Medulla oblongata (tissue), 1 donor: ENCODE measurements at regions not wholly inside any gene's neighbourhood (a gene's known extent, or its start where the extent isn't known, plus 50 kb on each side); places are given as distances from the start of the nearest gene placed in this dataset.
"Not testable (repeated sequence)": the region's sequence is repeated elsewhere in the genome, so short reads cannot be mapped to it uniquely, and the experiment has no call there.

Source experiments
- DNase-seq: peaks from one replicate; pipeline ENCODE4 v3.0.0-alpha.2; 2015; ENCODE audit errors: extremely low spot score

DNA sequence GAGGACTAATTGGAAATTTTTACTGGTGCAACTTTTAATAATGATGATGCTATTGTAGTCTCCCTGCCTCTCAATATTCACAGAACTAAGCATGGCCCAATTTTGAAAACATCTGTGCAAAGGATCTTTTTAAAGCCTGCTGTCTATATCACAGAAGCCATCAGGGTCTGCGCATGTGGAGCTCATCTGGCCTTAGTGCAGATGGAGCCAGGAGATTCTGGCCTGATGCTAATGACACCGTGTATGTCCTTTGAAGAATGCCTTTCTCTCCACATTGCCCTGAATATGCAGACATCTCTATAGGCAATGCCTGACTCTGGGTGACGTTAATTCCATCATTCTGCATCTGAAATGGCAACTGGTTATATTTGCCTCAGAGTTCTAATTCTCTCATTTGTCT lies 1205.9 kb downstream of the AACS start:
- DNase-seq: no peak

DNA sequence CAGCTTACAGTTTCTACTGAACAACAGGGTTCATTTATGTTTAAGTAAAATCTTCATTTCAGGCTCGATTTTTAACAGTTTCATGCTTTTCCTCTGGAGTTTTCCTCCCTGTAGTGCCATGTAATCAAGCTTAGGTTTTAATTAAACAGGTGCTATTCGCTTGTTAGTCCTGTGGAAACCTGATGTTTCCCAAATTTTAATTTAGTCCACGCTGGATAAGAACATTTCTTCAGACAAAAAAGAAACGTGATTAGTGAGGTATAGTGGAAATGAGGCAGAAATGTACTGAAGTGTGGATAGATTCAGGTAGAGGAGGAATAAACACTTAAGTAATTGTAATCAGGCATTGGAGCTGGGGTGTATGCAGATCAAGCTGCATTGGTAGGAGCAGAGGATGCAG lies 1217.5 kb downstream of the AACS start:
- no peak for DNase-seq

DNA sequence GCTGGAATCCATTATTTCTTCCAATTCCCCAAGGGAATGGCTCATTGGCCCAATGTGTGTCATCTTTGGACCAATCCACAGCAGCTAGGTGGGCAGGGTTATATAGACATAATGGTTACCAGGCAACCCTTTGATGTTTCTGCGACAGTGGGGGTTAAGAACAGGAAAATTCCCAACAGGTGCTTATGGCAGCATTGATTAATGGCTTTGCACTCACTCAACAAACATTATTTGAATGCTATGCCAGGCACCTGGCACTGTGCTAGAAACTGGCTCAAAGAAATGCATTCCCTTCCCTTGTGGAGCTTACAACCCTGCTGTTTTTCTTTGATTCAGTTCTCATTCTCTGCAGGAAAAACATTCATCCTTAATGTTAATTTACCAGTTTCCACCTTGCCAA lies 1221.0 kb downstream of the AACS start:
- no peak for DNase-seq

DNA sequence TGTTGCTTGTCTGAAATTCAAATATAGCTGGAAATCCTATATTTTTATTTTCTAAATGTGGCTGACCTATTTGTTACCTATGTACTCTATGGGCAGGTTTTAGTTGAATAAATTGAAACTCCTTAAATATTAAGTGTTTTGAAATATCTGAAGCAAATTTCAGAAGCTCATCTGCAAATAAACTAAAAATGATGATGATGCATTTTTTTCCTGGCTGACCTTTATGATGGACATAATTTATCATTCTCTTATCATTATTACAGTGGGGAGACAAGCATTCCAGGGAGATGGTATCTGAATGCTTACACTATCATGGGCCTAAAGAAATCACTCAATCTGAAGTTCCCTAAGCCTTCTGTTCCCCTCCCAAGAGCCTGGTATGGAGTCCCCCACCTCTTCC lies 1225.2 kb downstream of the AACS start:
- no peak for DNase-seq

DNA sequence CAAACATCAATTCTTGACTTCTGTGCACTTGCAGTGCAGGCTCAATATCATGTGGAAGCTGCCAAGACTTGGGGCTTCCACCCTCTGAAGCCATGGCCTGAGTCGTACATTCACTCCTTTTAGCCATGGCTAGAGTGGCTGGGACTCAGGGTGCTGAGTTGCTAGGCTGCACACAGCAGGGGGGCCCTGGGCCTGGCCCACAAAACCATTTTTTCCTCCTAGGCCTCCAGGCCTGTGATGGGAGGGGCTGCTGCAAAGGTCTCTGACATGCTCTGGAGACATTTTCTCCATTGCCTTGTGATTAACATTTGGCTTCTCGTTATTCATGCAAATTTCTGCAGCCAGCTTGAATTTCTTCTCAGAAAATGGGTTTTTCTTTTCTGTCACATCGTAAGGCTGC lies 1226.8 kb downstream of the AACS start:
- not testable (repeated sequence) for DNase-seq

DNA sequence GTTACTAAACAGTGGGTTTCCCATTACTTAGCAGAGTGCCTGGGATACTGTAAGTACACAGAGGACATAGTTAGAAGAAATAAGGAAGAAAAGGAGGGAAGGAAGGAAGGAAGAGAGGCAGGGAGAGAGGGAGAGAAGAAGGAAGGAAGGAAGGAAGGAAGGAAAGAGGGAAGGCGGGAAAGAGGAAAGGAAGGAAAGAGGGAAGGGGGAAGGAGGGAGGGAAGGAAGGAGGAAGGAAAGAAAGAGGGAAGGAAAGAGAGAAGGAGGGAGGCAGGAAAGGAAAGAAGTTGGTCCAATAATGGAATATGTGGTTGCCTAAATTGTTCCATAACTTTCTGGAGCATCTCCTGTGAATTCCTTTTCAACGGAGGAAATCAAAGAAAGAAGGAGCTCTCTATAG lies 1230.4 kb downstream of the AACS start:
- no peak for DNase-seq

DNA sequence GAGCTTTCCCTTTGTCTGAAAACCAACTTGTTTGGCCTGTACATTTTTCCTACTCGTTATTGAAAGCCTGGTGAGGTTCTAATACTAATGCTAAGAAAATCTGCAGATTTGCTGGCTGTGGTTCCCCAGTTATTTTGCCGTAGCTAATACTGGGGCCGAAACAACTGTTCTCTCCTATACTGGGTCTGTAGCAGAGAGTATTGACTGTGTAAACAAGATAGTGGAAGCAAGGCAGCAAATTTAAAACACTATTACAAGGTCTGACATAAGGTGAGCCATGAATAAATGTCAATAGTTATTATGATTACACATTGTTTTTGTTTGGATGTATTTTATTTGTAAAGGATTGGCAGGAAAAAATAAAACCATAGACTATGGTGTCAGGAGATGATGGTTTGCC lies 1244.0 kb downstream of the AACS start:
- no peak for DNase-seq

DNA sequence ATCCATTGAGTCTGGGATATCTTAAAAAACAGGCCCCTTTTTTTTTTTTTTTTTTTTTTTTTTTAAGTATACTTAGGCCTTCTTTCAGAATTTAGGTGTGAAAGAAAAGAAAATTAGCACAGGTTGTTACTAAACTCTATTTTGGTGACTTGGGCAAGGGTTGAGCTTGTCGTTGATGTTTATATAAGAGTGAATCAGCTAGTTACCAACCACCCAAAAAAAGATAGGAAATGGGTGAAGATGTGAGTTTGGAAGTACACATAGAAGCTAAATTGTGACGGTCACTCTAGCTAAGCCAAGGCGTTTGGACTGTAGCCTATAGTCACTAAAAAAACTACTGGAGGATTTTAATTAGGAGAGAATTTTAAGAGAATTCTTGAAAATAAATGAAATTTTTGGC lies 1247.2 kb downstream of the AACS start:
- DNase-seq: no peak

DNA sequence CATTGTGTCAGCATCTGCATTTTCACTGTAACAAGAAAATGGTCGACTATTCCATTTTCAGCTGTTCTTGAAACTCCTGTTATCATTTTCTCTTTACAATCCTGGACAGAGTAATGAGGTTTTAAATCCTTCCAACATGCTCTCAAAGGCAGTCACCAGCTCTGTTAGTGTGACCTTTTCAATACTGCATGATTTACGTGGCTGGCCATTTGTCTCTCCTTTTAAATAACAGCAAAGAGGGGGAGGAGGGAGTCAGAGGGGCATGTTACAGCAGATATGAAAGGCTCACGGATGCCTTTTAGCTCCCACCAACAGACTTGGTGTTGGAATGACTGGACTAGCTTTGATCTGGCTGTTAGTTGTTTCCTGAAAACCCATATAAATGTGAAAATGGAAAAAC lies 1251.2 kb downstream of the AACS start:
- DNase-seq: no peak

DNA sequence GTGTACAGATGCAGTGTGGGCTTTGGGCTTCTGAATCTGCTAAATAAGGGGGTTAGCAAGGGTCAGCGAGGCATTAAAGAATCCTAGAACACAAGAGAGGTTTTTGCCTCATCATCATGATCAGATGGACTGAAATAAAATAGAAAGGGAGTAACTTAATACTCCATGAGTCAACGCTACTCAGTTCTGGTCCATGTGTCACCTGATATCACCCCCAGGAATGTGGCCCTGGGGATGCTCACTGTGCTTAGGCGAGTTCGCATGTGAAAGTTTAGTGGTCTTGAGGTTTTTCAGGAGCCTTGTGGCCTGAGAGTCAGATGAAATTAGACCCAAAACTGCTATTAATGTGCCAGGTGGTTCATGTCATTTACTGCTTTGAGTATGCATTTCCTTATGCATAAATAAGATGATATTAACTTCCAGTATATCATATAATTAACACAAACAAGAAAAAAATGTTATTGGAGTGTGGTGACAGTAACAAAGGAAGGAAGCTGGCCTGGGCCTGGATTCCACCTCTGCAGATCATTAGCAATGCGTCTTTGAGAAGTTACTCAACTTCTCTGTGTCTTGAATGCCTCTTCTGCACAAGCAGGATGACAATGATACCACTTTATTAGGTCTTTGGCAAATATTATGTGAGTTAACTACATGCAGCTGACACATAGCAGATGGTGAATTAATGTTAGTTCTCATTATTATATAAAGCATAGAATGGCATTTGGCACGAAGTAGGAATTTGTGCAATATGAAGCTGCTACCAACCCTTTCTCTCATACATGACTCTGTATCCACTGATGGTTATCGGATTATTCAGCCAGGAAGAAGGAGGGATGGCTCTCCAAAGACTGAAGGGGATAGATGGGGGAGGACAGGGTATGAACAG lies 1272.6 kb downstream of the AACS start:
- DNase-seq: no peak

DNA sequence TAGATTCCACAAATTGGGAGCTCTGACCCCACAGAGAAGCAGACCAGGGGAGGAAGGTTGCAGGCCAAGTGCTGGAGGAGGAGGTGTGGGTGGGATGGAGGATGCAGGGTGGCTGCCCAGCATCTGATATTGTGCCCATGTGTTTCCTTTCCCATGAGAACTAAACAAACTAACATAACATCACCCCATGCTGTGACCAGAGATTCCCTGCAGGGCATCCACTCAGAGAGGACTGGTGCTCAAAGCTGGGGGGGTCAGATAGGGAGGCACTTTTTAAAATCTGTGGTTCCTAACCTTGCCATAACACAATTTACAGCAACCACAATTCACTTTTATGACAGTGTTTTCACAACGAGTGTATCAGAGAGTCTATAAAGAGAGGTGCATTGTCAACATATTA lies 1277.6 kb downstream of the AACS start:
- no peak for DNase-seq

DNA sequence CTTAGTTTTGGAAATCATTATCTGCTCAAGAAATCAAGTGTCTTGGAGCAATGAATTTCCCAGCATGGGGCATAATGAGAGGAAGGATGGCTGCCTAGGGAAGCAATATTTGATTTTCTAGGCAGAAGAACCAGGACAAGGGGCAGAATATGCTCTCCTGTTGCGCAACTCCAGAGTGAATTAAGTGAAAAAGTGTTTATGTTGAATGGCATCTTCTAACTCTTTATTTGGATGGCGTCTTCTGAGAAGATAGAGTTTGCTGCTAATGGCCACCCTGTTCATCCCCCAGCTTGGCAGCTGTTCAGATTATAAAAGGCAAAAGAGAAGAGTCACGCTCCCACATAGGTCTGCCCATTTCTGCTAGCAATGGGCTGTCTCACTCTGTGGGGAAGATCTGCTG lies 1278.1 kb downstream of the AACS start:
- DNase-seq: no peak

DNA sequence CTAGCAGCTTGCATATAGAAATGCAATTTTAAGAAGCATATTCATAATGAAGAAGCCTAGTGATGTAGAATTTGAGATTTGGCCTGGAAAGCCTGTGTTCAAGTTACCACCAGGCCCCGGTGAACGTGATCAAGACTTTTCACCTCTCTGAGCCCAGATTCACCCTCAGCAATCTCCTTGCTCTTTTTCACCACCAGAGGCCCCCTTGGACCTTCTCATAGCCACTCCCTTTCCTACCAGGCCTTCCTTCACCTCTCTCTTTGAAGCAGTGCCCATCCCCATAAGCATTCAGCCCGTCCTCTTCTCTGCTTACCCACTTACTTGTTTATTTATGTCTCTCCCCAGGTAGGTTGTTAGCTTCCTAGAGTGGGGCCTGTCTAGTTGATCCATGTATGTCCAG lies 1280.9 kb downstream of the AACS start:
- no peak for DNase-seq

DNA sequence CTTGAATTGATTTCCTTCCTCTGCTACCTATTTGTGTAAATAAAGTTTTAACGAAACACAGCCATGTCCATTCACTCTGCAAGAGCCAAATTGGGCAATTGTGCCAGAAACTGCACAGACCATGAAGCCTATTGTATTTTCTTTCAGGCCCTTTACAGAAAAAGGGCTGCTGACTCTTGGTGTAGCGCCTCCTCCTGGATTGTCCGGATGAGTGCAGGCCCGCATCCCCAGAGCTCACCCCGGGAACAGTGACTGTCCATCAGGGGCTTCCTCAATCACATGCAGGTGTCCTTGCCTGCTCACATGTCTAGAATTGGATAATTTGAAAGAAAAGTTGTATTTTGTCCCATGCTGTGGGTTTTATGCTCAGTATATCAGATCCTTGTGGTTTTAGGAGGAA lies 1282.2 kb downstream of the AACS start:
- DNase-seq: no peak

DNA sequence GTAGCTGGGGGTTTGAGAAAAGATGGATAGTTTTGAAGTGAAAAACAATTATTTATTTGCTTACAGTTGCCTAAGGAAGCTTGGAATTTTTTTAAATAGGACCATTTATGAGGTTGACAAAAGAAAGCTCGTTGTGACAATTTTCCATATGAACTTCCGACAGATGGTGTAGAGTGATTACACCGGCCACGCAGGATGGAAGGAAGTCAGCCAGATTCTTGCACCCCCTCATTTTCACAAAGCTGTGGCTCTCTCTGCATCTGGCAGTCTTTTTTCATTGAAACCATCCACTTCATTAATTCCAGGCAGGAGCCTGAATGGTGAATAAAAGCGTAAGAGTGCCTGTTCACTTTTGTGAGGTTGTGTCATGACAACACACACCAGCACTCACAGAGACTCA lies 1284.1 kb downstream of the AACS start:
- DNase-seq: no peak

DNA sequence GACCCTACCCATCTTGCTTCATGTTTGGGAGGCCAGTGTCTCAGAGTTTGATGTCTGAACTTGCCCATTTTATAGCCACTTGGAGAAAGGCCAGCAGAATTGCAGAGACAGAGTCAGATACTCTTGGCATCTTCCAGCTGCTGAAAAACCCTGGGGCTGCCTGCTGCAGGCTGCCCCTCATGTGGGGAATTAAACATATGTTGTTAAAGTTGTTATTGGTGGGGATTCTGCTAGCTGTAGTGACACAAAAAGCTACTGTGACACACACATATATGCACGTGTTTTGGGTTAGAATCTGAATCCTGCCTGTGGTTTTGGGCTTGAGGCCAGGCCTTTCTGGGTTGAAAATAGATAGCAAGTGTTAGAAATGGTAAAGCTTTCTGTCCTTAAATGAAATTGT lies 1288.4 kb downstream of the AACS start:
- no peak for DNase-seq

DNA sequence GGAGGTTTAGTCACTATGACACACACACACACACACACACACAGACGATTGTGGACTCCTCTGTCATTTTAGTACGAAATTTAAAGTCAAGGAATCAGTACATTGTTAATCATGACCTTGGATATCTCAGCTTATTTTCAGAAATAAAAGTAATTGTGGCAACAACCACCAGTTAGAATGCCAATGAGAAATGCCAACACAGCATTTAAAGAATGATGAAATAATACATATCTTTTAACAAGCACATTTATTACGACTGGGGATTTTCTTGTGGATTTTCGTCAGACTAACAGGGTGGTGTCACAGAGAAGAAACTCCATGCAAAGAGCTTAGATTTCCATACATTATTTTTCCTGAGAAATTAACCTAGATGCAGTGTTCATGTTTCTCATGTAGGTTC lies 1289.4 kb downstream of the AACS start:
- no peak for DNase-seq

DNA sequence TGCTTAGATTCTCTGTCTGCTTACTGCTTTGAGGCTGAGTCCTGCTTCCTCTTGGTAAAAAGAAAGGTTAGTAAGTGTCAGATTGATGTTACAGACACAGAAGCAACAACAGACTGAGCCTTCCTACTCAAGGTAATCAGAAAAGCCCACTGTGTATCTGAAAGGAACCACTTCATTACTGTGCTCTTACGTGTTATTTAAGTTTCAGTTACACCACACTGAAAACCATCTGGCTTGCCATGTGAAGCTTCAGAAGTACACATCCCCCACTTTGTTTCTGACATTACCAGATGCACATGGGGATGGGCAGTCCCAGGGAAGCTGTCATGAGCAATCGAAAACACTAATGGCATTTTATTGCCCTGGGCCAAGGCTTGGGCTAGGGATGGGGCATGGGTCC lies 1290.1 kb downstream of the AACS start:
- DNase-seq: no peak

DNA sequence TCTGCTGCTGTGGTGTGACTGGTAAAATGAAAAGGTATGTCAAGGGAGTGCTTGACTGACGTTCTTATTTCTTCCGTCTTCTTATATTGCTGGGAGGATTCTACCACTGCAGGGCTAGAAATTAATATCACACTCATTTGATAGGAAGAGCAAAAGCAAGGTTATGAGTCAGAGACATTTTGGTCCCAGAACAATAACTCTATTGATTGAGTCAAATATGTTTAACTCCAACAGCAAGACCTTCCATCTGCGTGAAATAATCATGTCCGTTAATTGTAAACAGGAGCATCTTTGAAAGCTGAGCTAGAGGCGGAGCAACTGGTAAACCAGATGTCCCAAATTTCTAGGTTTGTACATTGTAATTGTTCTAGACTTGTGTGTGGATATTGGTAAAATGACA lies 1293.6 kb downstream of the AACS start:
- no peak for DNase-seq

DNA sequence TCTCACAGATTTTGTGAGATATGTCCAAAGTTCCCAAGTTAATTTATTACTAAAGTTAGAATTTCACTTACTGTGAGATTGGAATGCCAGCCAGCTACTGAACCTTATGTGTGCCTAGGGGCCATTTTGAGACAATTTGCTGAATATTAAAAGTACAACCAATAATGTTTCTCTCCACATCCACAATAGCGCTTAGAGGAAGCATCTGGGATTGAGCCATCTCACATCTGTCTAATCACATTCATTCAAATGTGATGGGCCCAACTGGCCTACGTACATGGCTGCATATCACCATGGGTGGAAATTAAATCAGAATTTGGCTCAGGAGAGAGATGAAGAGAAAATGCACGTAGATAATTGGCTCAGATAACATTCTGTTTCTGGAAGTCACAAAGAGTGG lies 1294.0 kb downstream of the AACS start:
- no peak for DNase-seq

DNA sequence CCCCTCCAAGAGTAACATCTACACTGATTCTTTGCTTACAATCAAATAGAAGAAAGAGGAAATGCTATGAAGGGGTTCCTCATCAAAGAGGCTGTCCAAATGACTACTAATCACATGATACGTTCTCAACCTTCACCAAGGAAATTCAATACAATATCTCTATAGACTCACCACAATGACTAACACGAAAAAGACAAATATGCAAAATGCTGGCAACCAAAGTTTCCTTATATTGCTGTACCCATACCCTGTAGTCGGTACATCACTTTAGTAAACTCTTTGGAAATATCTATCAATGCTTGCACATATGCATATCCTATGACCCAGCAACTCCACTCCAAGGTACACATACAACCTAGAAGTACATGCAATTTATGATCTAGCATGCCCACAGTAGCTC lies 1296.6 kb downstream of the AACS start:
- DNase-seq: no peak

DNA sequence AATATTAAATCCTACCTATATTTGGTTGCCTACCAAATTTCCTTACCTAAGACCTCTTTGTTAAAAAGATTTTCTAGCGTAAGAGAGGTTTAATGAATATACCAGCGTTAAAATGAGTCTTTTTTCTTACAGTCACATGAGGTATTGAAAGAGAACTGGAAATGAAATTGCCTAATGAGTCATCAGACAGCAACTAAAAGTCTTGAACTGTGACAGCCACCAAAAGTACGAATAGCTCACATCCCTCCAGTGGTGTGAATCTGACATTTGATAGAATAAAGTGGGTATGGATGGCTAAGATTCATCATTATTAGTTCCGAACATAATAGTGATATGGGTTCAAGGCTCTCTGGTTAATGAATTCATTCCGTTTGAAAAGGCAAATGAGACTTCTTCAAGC lies 1297.3 kb downstream of the AACS start:
- no peak for DNase-seq

DNA sequence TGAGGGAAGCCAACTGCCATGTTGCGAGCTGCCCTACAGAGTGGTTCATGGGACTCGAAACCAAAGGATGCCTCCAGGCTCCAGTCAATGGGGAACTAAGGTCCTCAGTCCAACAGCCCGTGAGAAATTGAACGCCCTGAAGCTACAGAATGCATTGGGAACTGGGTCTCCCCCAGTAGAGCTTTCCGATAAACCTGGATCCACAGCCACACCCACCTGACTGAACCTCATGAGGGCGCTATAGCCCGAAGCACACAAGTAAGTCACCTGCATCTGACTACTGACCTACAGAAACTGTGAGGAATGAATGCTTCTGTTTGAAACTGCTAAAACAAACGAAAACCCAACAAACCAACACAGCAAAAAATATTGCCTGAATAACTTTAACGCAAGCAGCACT lies 1297.7 kb downstream of the AACS start:
- DNase-seq: no peak
